ENCODE measurements at regions not wholly inside any gene's neighbourhood (a gene's known extent, or its start where the extent isn't known, plus 50 kb on each side); places are given as distances from the start of the nearest gene placed in this dataset.
"Not testable (repeated sequence)": the region's sequence is repeated elsewhere in the genome, so short reads cannot be mapped to it uniquely, and the experiment has no call there.

- no peak for TF ChIP-seq EP300 (IDR thresholded peaks at IDR 0.05)
- TF ChIP-seq POLR2A (IDR thresholded peaks at IDR 0.05), result no peak
- TF ChIP-seq CTCF (IDR thresholded peaks at IDR 0.05), result no peak
- no peak for TF ChIP-seq POLR2AphosphoS5 (IDR thresholded peaks at IDR 0.05)
- DNase-seq, result peak; percentile 13
- 85 to 94% methylated on average over 13 of the region's 13 CpGs for WGBS, 2 donors
- Histone ChIP-seq H3K4me3 (no peak overlapping the region), H3K27me3 (no peaks in the 10 kb centered on the region), H3K27ac (no peak overlapping the region), H3K36me3 (no peaks in the 10 kb centered on the region), H3K4me1 (peaks cover 0 to 5% (median 0%) of the 10 kb centered on the region in 4 donors), H3K9me3 (no peaks in the 10 kb centered on the region)
- intact Hi-C loops (cut with DNase I), result no loop called here
Observed at GRCh38 chr6:170140129-170140528, 150.7 kb downstream of the DLL1 start.

GRCh38 chr6:170139531-170139930, 151.3 kb downstream of the DLL1 start:
- Histone ChIP-seq H3K4me3 (no peak overlapping the region), H3K4me1 (peaks cover 0 to 7% (median 0%) of the 10 kb centered on the region in 4 donors), H3K27me3 (no peaks in the 10 kb centered on the region), H3K36me3 (no peaks in the 10 kb centered on the region), H3K27ac (no peak overlapping the region), H3K9me3 (no peaks in the 10 kb centered on the region)
- peak; percentile 57 for DNase-seq
- 88 to 95% methylated on average over 22 of the region's 22 CpGs for WGBS, 2 donors
- TF ChIP-seq EP300 (IDR thresholded peaks at IDR 0.05), result no peak
- no peak for TF ChIP-seq CTCF (IDR thresholded peaks at IDR 0.05)
- TF ChIP-seq POLR2A (IDR thresholded peaks at IDR 0.05), result no peak
- no peak for TF ChIP-seq POLR2AphosphoS5 (IDR thresholded peaks at IDR 0.05)
- intact Hi-C loops (cut with DNase I), result no loop called here

GRCh38 chr6:170139046-170139445, 151.8 kb downstream of the DLL1 start:
- WGBS, 2 donors, result 92 to 95% methylated on average over 24 of the region's 24 CpGs
- H3K27ac ChIP-seq; H3K27me3 ChIP-seq; H3K9me3 ChIP-seq; H3K4me3 ChIP-seq; H3K36me3 ChIP-seq; intact Hi-C loops (cut with DNase I): not testable (repeated sequence)
- H3K4me1 ChIP-seq, result peaks cover 0 to 11% (median 0%) of the 10 kb centered on the region in 4 donors
- peak; percentile 2 for DNase-seq

- peak; percentile 56 for DNase-seq
- WGBS, 2 donors, result 89% methylated on average over 40 of the region's 40 CpGs
- H3K27me3 ChIP-seq, result no peaks in the 10 kb centered on the region
- intact Hi-C loops (cut with DNase I), result no loop called here
- peaks cover 0 to 13% (median 0%) of the 10 kb centered on the region in 4 donors for H3K4me1 ChIP-seq
- H3K4me3 ChIP-seq, result no peak overlapping the region
- no peaks in the 10 kb centered on the region for H3K9me3 ChIP-seq
- TF ChIP-seq CTCF (IDR thresholded peaks at IDR 0.05), result no peak
- no peak for TF ChIP-seq EP300 (IDR thresholded peaks at IDR 0.05)
- TF ChIP-seq POLR2AphosphoS5 (IDR thresholded peaks at IDR 0.05), result no peak
- TF ChIP-seq POLR2A (IDR thresholded peaks at IDR 0.05), result no peak
- H3K27ac ChIP-seq, result peak overlapping the region in 1 of 4 donors; percentile 32
- H3K36me3 ChIP-seq, result no peaks in the 10 kb centered on the region
Observed at GRCh38 chr6:170137911-170138910, 152.7 kb downstream of the DLL1 start.

- intact Hi-C loops (cut with DNase I), result no loop called here
- Histone ChIP-seq H3K27me3 (no peaks in the 10 kb centered on the region), H3K36me3 (no peaks in the 10 kb centered on the region), H3K4me3 (no peak overlapping the region), H3K9me3 (no peaks in the 10 kb centered on the region), H3K4me1 (peaks cover 0 to 11% (median 0%) of the 10 kb centered on the region in 4 donors), H3K27ac (peak overlapping the region in 3 of 4 donors; percentile 8 to 42 (median 32))
- 79 to 81% methylated on average over 50 of the region's 50 CpGs for WGBS, 2 donors
- TF ChIP-seq POLR2AphosphoS5 (IDR thresholded peaks at IDR 0.05), result no peak
- no peak for TF ChIP-seq EP300 (IDR thresholded peaks at IDR 0.05)
- no peak for TF ChIP-seq POLR2A (IDR thresholded peaks at IDR 0.05)
- no peak for TF ChIP-seq CTCF (IDR thresholded peaks at IDR 0.05)
- DNase-seq, result peak; percentile 72
Observed at GRCh38 chr6:170137176-170137891, 153.5 kb downstream of the DLL1 start.
